ENCODE measurements at regions not wholly inside any gene's neighbourhood (a gene's known extent, or its start where the extent isn't known, plus 50 kb on each side); places are given as distances from the start of the nearest gene placed in this dataset.
"Not testable (repeated sequence)": the region's sequence is repeated elsewhere in the genome, so short reads cannot be mapped to it uniquely, and the experiment has no call there.

DNA sequence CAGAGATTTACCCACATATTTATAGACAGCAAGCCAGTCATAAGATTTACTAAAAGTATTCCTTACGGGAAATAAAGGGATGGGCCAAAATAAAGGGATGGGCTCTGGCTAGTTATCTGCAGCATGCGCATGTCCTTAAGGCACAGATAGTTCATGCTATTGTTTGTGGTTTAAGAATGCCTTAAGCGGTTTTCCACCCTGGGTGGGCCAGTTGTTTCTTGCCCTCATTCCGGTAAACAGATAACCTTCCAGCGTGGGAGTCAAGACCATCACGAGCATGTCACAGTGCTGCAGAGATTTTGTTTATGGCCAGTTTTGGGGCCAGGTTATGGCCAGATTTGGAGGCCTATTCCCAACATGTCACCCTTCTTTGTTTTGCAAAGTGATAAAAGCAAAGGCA is 1046.2 kb downstream of the STPG2 start:
- H3K9me3 Mint-ChIP-seq; H3K4me3 Mint-ChIP-seq; POLR2A ChIA-PET; H3K27ac Mint-ChIP-seq; H3K36me3 Mint-ChIP-seq (ENCODE audit: low read depth); DNase-seq; H3K27me3 Mint-ChIP-seq; H3K4me1 Mint-ChIP-seq; CTCF ChIA-PET: not testable (repeated sequence)

DNA sequence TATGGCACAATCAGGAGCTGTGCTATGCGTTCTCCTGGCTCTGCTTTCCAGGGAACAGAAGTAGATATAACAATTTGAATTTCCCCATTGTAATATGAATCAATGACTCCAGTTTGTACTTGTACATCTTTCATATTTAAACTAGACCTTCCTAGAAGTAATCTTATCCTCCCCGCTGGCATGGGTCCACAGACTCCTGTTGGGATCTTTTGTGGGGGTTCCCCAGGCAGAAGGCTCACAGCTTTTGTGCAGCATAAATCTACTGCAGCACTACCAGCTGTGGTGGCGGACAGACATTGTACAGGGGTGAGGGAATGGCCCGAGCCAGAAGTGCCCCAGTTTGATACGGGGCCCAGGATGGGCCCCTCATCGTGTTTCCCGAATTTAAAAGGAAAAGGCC is 1042.1 kb downstream of the STPG2 start:
- DNase-seq; H3K4me3 Mint-ChIP-seq; H3K9me3 Mint-ChIP-seq; H3K27me3 Mint-ChIP-seq; POLR2A ChIA-PET; CTCF ChIA-PET; H3K27ac Mint-ChIP-seq; H3K4me1 Mint-ChIP-seq; H3K36me3 Mint-ChIP-seq (ENCODE audit: low read depth): not testable (repeated sequence)

DNA sequence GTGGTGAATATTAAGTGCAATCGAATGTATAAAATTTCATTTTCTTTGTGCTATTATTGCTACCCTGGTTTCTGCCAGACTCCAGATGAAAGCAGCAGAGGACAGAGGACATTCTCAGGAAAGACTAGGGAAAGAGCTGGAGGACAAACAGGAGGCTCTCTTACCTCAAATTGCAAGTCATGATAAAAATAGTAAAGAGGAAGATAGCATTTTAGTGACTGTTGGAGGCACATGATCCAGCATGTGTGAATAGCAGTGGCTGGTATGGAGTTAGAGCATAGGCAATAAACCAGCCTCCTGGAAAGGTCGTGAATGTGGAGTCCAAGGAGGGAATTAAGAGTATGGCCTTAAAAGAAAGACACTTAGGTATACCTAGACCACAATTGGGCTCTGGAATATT is 1040.0 kb downstream of the STPG2 start:
- H3K9me3 Mint-ChIP-seq, result no peaks in the 10 kb centered on the region
- no peak overlapping the region for H3K4me3 Mint-ChIP-seq
- no peak overlapping the region for H3K27ac Mint-ChIP-seq
- H3K36me3 Mint-ChIP-seq (ENCODE audit: low read depth), result no peaks in the 10 kb centered on the region
- ChIA-PET CTCF (no interaction called here), POLR2A (no interaction called here)
- H3K27me3 Mint-ChIP-seq, result no peaks in the 10 kb centered on the region
- no peaks in the 10 kb centered on the region for H3K4me1 Mint-ChIP-seq
- no peak for DNase-seq

DNA sequence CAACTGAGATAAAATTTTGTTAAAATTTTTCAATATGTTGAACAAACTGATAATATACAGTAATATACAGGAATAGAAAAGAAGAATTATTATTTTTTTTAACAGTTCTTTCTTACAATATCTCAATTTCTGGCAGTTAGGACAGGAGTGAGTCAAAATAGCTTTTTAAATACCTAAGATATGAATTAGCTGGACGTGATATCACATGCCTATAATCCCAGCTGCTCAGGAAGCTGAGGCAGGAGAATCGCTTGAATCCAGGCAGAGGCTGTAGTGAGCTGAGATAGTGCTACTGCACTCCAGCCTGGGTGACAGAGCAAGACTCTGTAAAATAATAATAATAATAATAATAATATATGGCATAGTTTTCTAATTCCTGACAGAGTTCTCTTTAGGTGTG is 1039.3 kb downstream of the STPG2 start:
- Mint-ChIP-seq H3K4me3 (no peak overlapping the region), H3K36me3 (ENCODE audit: low read depth) (no peaks in the 10 kb centered on the region), H3K27ac (no peak overlapping the region), H3K27me3 (no peaks in the 10 kb centered on the region), H3K9me3 (no peaks in the 10 kb centered on the region), H3K4me1 (no peaks in the 10 kb centered on the region)
- DNase-seq, result no peak
- POLR2A ChIA-PET, result no interaction called here
- CTCF ChIA-PET, result no interaction called here

DNA sequence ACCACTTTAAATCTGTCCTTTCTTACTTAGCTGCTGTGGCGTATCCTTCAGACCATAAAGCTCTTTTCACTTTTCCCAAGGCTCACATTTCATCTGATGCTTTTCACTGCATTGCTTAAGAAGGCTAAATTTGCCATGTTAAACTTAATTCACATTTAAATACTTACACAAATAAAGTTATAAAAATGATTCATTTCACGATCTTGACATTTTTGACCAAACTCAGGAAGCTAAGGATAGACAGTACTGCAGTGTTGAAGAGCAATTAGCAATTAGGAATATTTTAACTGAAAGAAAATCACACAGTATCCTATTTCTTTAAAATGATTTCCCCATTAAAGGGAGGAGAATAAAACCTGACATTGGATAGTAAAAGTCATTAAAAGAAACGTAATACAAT is 1038.6 kb downstream of the STPG2 start:
- ChIA-PET CTCF (no interaction called here), POLR2A (no interaction called here)
- no peak overlapping the region for H3K27ac Mint-ChIP-seq
- no peak overlapping the region for H3K4me3 Mint-ChIP-seq
- H3K4me1 Mint-ChIP-seq, result no peaks in the 10 kb centered on the region
- H3K36me3 Mint-ChIP-seq (ENCODE audit: low read depth), result no peaks in the 10 kb centered on the region
- no peaks in the 10 kb centered on the region for H3K9me3 Mint-ChIP-seq
- DNase-seq, result no peak
- no peaks in the 10 kb centered on the region for H3K27me3 Mint-ChIP-seq

DNA sequence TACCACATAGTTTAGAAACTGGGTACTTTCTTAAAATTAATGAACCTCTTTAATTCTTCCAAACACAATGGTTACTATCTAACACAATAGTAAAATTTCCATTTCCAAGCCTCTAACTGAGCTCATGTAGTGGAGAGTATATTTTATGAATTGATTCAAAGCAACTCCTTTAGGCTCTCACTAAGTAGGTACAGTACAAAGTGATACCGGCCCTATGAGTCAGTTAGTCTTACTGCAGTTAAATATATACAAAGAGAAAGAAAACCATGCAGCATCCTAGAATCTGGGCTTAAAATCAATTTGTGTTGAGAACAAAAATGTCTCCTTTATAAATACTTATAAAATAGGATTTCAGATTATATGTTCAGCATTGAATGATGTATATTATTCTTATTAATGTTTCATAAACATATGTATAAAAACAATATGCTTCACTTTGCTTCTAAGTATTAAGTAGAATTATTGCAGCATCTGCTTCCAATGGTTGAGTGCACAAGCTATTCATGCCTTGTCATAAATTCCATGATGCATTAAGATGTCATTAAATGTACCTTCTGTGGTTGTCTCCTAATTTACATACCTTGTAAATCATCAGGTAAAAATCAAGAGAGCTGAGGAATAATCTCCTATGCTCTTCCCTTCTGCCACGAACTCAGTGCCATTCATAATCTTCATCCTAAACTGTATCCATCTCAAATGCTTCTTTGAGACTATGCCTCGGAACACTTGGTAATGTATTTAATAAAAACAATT is 1037.8 kb downstream of the STPG2 start:
- Mint-ChIP-seq H3K27ac (no peak overlapping the region), H3K27me3 (no peaks in the 10 kb centered on the region), H3K9me3 (no peaks in the 10 kb centered on the region), H3K4me1 (no peaks in the 10 kb centered on the region), H3K4me3 (no peak overlapping the region), H3K36me3 (ENCODE audit: low read depth) (no peaks in the 10 kb centered on the region)
- ChIA-PET POLR2A (no interaction called here), CTCF (no interaction called here)
- DNase-seq, result no peak

DNA sequence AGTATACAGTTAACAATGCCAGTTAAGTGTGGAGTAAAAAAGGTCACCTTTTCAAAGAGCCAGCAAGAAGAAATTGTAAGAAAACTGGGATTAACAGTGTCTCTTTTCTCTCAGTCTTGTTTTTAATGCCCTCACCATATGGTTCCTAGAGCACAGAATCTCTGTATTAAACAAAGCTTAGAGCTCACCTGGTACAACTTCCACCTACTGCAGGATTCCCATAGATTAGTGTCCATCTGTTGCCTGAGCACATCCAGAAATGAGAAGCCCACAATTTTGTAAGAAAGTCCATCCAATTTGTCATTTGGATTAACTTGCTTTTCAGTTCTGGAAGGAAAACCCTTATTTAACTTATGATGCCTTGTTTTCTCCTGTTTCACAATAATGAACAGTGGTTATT is 1037.1 kb downstream of the STPG2 start:
- no peak for DNase-seq
- Mint-ChIP-seq H3K27ac (no peak overlapping the region), H3K9me3 (no peaks in the 10 kb centered on the region), H3K4me1 (no peaks in the 10 kb centered on the region), H3K36me3 (ENCODE audit: low read depth) (no peaks in the 10 kb centered on the region), H3K4me3 (no peak overlapping the region), H3K27me3 (no peaks in the 10 kb centered on the region)
- ChIA-PET POLR2A (no interaction called here), CTCF (no interaction called here)

DNA sequence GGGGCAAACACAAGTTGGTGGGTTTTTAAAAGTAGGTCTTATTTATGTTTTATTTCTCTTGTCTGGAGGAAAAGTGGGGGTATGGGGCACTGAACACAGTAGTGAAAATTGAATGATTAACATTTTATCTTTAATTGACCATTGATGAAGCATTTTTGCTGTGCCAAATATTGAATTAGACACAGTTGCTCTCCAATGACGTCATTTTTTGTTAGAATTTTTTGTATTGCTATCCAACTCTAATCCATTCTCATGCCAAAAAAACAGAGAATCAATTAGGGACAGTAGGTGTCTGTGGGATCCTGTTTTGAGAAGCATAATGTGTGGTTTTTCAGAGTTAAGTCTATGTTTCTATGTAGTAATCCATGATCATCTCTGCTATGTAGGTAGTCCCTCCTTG is 1032.8 kb downstream of the STPG2 start:
- no peaks in the 10 kb centered on the region for H3K27me3 Mint-ChIP-seq
- no peak overlapping the region for H3K27ac Mint-ChIP-seq
- ChIA-PET CTCF (no interaction called here), POLR2A (no interaction called here)
- no peaks in the 10 kb centered on the region for H3K36me3 Mint-ChIP-seq (ENCODE audit: low read depth)
- no peak overlapping the region for H3K4me3 Mint-ChIP-seq
- no peak for DNase-seq
- H3K4me1 Mint-ChIP-seq, result no peaks in the 10 kb centered on the region
- H3K9me3 Mint-ChIP-seq, result no peaks in the 10 kb centered on the region

DNA sequence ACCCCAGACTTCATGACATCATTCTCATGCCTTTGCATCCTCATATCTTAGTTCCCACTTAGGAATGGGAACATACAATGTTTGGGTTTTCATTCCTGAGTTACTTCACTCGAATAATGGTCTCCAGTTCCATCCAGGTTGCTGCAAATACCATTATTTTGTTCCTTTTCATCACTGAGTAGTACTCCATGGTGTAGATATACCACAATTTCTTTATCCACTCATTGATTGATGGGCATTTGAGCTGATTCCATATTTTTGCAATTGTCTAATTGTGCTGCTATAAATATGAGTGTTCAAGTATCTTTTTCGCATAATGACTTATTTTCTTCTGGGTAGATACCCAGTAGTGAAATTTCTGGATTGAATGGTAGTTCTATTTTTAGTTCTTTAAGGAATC is 1026.8 kb downstream of the STPG2 start:
- CTCF ChIA-PET, result no interaction called here
- Mint-ChIP-seq H3K36me3 (ENCODE audit: low read depth) (no peaks in the 10 kb centered on the region), H3K27me3 (no peaks in the 10 kb centered on the region), H3K9me3 (no peaks in the 10 kb centered on the region), H3K4me1 (no peaks in the 10 kb centered on the region), H3K4me3 (no peak overlapping the region), H3K27ac (no peak overlapping the region)
- no peak for DNase-seq
- POLR2A ChIA-PET, result no interaction called here

DNA sequence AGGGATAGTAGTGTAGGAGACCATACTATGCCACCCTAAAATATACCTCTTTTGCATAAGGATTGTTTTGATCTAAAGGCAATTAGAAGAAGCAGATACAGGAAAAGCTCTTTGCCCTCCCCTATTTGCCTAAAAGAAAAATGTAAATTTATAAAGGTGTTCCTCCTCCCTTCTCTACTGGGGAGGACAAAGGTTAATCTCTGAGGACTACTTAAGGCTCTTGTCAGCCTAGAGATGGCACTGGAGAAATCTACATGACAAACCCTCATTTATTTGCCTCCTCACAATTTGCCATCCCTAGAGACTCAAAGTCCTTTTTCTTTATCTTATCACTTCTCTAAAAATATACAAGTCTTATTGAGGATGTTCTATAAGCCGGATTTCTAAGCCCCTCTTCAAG is 1021.8 kb downstream of the STPG2 start:
- Mint-ChIP-seq H3K4me1 (no peaks in the 10 kb centered on the region), H3K4me3 (no peak overlapping the region), H3K36me3 (ENCODE audit: low read depth) (no peaks in the 10 kb centered on the region), H3K27ac (no peak overlapping the region), H3K9me3 (no peaks in the 10 kb centered on the region), H3K27me3 (no peaks in the 10 kb centered on the region)
- POLR2A ChIA-PET, result no interaction called here
- CTCF ChIA-PET, result no interaction called here
- DNase-seq, result no peak

DNA sequence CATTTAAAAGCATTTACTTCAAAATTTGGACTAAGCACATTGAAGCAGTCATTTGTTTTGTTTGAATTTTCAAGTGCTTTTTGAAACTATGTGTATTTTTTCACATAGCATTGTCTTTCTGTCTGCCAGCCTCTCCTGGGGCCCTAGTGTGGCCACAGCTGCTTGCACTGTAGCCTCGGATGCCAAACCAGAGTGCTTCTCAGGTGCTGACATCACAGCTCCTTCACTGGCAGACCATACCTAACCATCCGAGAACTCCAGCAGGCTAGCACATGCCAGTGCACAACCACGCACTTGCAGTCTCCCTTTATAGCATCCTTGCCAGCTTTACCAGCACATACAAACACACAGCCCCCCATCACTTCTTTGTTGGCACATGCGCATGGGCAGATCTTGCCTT is 1019.7 kb downstream of the STPG2 start:
- no peak for DNase-seq
- Mint-ChIP-seq H3K4me1 (no peaks in the 10 kb centered on the region), H3K9me3 (no peaks in the 10 kb centered on the region), H3K27me3 (no peaks in the 10 kb centered on the region), H3K36me3 (ENCODE audit: low read depth) (no peaks in the 10 kb centered on the region), H3K27ac (no peak overlapping the region), H3K4me3 (no peak overlapping the region)
- ChIA-PET CTCF (no interaction called here), POLR2A (no interaction called here)

DNA sequence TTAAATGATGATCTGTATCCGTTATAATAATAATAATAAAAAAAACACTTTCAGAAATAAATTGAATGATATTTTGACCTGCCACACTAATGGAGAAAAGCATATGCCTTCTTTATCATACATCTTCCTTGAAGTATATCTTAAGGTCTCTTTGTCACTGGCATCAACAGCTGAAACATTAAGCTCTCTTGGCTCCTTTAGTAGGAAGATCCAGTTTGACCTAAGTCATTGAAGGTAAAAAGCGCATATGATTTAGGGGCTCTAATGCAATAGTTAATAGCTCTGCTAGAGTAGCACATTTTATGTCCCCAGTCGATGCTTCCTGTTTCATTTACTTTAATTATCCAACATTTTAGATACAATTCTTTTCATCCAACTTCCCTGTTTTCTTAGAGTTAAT is 1010.8 kb downstream of the STPG2 start:
- ChIA-PET POLR2A (no interaction called here), CTCF (no interaction called here)
- no peak overlapping the region for H3K4me3 Mint-ChIP-seq
- no peak overlapping the region for H3K27ac Mint-ChIP-seq
- no peak for DNase-seq
- H3K4me1 Mint-ChIP-seq, result no peaks in the 10 kb centered on the region
- no peaks in the 10 kb centered on the region for H3K27me3 Mint-ChIP-seq
- H3K9me3 Mint-ChIP-seq, result no peaks in the 10 kb centered on the region
- no peaks in the 10 kb centered on the region for H3K36me3 Mint-ChIP-seq (ENCODE audit: low read depth)

DNA sequence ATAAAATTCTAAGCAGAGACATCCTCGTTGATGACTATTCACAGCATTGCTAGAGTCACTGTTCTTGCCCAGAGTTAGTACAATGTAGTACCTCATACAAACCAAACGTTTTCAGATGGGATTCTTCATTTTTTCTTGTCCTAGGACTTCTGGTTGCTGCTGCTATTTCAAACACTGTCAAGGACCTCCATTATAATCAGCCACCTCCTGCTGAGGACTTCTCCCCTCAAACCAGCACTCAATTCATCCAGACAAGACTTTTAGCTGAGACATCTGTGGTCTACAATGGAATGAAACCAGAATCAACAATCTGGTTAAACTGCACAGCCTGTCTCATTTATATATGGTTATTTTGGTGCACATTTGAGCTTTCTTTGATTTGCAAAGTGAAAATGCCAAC is 1008.8 kb downstream of the STPG2 start:
- H3K36me3 Mint-ChIP-seq (ENCODE audit: low read depth), result no peaks in the 10 kb centered on the region
- ChIA-PET POLR2A (no interaction called here), CTCF (no interaction called here)
- H3K9me3 Mint-ChIP-seq, result peaks cover 12% of the 10 kb centered on the region
- no peak overlapping the region for H3K4me3 Mint-ChIP-seq
- H3K4me1 Mint-ChIP-seq, result no peaks in the 10 kb centered on the region
- no peak overlapping the region for H3K27ac Mint-ChIP-seq
- DNase-seq, result no peak
- H3K27me3 Mint-ChIP-seq, result no peaks in the 10 kb centered on the region

DNA sequence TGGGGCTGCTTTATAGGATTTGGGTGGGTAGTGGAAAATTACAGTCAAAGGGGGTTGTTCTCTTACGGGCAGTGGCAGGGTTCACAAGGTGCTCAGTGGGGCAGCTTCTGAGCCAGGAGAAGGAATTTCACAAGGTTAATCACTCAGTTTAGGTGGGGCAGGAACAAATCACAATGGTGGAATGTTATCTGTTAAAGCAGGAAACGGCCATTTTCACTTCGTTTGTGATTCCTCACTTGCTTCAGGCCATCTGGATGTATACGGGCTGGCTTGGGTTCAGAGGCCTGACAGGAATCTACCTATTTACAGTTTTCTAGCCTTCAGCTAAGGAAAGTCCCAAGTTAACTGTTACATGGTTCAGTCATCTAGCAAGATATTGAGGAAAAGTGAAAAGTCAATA is 1003.5 kb downstream of the STPG2 start:
- Mint-ChIP-seq H3K36me3 (ENCODE audit: low read depth) (no peaks in the 10 kb centered on the region), H3K4me1 (no peaks in the 10 kb centered on the region), H3K27me3 (no peaks in the 10 kb centered on the region), H3K9me3 (peaks cover 17% of the 10 kb centered on the region), H3K27ac (no peak overlapping the region), H3K4me3 (no peak overlapping the region)
- no peak for DNase-seq
- POLR2A ChIA-PET, result no interaction called here
- CTCF ChIA-PET, result no interaction called here

DNA sequence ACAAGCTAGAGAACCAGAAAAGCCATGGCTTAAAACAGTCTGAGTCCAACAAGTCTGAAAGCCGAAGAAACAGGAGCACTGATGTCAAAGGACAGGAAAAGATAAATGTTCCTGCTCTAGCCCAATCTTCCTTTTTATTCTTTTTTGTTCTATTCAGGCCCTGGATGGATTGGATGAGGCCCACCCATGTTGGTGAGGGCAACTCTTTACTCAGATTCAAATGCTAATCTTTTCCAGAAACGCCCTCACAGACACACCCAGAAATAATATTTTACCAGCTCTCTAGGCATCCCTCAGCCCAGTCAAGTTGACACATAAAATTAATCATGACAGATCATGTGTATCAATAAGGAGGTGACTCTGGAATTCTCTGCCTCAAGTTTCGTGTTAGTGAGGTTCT is 1002.7 kb downstream of the STPG2 start:
- ChIA-PET CTCF (no interaction called here), POLR2A (no interaction called here)
- Mint-ChIP-seq H3K27me3 (no peaks in the 10 kb centered on the region), H3K36me3 (ENCODE audit: low read depth) (no peaks in the 10 kb centered on the region), H3K4me3 (no peak overlapping the region), H3K9me3 (peaks cover 17% of the 10 kb centered on the region), H3K27ac (no peak overlapping the region), H3K4me1 (no peaks in the 10 kb centered on the region)
- DNase-seq, result no peak

Measured in activated CD4-positive, alpha-beta memory T cell treated with anti-CD3 and anti-CD28 coated beads, Interleukin-2, amount 10 ng/mL, durations not matched to agents 7 days and 5 days (primary cell).